ENCODE measurements at regions not wholly inside any gene's neighbourhood (a gene's known extent, or its start where the extent isn't known, plus 50 kb on each side); places are given as distances from the start of the nearest gene placed in this dataset.

DNA sequence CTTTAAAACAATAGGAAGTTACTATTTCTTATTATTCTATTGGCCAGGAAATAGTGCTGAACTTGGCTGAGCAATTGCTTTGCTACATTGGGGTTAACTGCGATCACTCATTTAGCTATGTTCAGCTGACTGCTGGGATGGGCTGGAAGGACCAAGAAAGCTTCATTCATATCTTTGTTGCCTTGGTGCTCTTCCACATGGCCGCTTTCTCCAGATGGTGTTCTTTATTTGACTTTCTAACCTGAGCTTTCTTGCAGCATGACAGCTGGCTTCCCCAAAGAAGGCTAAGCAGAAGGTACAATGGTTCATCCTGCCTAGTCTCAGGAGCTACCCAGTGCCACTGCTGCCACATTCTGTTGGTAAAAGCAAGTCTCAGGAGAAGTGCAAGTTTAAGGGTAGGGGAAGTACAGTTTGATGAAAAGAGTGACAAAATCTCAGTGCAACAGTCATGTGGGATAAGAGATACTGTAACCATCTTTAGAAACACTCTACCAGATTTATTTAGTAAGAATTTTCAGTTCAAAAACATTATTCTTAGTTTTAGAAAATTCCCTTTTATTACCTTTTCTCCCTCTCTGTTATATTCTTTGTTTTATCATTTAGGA is 180.6 kb upstream of the RBMS1 start:
- DNase-seq (ENCODE audit: low spot score): no peak

GRCh38 chr2:160679686-160680085 is 186.1 kb upstream of the RBMS1 start:
- no peak for DNase-seq (ENCODE audit: low spot score)

- DNase-seq (ENCODE audit: low spot score): no peak
These were observed 186.7 kb upstream of the RBMS1 start for GRCh38 chr2:160680294-160680693.

DNA sequence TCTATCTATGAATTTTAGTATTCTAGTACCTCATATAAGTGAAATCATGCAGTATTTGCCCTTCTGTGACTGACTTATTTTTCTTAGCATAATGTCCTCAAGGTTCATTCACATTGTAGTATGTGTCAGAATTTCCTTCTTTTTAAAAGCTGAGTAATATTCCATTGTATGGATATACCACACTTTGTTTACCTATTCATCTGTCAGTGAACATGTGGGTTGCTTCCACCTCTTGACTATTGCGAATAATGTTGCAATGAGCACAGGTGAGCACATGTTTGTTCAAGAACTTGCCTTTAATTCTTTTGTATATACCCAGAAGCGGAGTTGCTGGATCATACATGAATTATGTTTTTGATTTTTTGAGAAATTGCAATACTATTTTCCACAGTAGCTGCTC is 187.4 kb upstream of the RBMS1 start:
- DNase-seq (ENCODE audit: low spot score): no peak

DNA sequence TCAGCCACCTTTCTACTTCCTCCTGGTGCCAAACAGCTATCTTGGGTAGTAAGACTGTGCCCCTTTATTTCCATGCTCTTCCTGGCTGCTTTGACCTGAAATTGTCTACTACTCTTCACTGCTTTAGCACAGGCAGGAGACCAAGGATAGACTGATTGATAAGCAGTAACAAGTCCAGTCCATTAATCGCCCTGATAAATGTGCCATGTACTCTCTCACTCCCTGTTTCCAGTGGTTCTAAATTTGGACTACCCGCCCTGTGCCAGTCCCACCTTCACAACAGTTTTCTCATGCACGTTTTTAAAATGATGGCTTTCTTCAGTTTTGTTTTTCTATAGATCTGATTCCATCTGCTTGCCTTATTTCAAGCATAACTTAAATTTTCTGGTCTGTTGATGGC is 189.6 kb upstream of the RBMS1 start:
- no peak for DNase-seq (ENCODE audit: low spot score)

DNA sequence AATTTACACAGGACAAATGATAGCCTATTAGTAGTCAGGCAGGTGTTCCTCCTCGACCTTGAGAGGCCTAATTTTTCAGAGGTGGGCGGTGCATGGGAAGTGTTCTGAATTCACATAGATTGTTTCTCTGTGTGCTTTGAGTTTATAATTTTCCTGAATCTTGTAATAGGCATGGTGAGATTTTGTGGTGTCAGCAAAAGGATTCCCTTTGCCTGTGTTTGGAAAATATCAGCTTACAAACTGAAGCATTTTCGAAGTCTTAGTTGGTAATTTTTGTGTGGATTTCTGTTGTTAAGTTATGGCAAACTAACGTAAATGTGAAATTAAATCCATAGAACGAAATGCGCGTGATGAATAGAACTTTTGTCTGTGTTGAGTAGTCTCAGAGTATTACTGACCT is 194.0 kb upstream of the RBMS1 start:
- no peak for DNase-seq (ENCODE audit: low spot score)

DNA sequence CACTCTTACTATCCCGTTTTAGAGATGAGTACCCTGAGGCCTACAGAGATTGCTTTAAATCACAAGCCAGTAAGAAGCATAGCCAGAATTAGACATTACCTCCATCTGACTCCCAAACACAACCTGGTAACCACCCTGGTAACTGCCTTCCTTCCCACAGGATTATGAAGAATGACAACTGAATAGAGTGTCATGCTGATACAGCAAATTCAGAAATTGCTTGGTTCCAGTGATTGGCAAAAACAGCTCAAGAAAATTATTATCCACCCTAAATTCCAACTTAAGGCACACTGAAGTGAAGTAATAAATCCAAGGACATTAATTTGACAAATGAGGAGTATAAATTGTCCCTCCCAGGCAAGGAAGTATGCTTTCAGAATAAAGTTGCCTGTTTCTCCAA is 195.8 kb upstream of the RBMS1 start:
- DNase-seq (ENCODE audit: low spot score): no peak

GRCh38 chr2:160694221-160694620 is 200.6 kb upstream of the RBMS1 start:
- DNase-seq (ENCODE audit: low spot score): no peak

- DNase-seq (ENCODE audit: low spot score): no peak
These were observed 201.0 kb upstream of the RBMS1 start for GRCh38 chr2:160694631-160695030.

DNA sequence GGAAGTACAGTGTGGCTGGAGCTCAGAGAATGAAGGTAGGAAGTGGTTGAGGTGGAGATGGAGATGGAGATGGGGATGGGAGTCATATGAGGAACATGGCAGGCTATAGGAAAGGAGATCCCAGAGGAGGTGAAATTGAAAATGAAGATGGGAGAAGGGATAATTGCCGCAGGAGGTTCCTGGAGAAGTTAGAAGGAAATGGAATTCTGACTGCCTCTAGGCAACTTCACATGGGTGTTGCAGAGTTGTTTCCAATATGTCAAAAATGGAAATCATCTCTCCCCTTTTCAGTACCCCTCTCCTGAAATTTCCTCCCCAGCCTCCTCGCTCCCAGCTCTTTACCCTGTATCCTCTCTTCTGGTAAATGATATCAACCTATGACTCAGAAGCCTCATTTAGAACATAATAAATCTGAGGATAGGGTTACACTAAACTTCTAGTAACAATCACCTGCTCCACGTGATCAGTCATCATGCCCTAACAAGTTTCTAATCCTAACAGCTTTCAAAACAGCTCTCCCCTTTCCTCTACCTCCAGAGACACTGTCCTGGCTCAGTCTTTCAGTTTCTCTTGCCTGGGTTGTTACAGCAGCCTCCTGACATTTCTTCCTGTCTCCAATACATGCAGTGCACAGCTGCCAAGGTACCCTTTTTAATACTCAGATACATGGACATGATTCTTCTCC is 201.9 kb upstream of the RBMS1 start:
- no peak for DNase-seq (ENCODE audit: low spot score)

DNA sequence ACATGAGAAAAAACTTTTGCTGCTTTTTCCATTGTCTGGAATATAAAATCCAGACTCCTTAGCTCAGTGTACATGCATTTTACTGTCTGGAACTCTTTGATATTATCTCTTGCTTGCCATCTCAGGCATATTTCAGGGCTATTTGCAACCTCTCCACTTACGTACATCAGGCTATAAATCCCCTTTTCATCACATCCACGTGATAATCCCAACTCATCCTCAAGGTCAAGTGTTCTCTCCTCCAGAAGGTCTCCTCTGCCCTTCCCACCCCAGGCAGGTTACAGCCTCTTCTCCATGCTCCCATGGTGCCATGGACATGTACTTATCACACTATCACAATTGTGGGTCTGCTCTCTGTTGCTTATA is 202.5 kb upstream of the RBMS1 start:
- no peak for DNase-seq (ENCODE audit: low spot score)

GRCh38 chr2:160697817-160698216 is 204.2 kb upstream of the RBMS1 start:
- no peak for DNase-seq (ENCODE audit: low spot score)

GRCh38 chr2:160700021-160700814 is 206.6 kb upstream of the RBMS1 start:
- no peak for DNase-seq (ENCODE audit: low spot score)

DNA sequence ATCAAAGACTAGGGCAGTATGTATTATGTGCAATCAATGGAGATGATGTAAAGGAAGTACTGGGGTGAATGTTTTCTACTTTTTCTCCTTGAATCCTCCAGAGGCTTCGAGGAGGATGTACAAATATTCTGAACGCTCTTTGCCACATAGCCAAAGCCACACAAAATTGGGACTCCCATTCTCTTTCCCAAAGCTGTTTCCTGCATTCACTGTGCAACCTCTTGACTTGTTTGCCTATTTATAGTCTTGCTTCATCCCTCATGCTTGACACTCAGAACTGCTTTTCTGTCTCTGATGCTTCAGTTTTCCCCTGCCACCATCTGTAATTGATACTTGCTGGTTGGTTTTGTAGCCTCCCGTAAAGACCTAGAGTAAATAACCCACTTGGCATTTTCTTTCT is 208.2 kb upstream of the RBMS1 start:
- DNase-seq (ENCODE audit: low spot score): no peak

GRCh38 chr2:160702754-160703153 is 209.1 kb upstream of the RBMS1 start:
- DNase-seq (ENCODE audit: low spot score): no peak

- DNase-seq (ENCODE audit: low spot score): no peak
These were observed 210.3 kb upstream of the RBMS1 start for GRCh38 chr2:160703648-160704585.

DNA sequence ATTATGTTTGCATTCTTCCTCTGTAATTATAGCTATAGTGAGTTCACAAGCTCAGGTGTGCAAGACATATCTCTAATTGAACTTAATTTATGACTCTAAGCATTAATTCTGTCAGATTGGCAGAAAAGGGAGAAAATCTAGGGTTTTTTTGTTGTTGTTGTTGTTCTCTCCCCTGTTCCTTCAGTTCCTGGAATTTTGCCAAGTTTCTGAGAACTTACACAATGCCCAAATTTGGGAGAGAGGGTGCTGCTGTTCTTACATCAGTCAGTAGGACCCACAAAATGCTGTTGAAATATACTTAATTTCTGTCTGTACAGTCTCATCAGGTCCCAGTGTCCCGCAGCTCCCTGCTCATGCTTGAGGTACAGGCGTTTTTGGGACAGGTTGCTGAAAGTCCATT is 221.8 kb upstream of the RBMS1 start:
- no peak for DNase-seq (ENCODE audit: low spot score)

GRCh38 chr2:160719116-160719515 is 225.5 kb upstream of the RBMS1 start:
- DNase-seq (ENCODE audit: low spot score): peak; percentile 44

GRCh38 chr2:160720098-160720497 is 226.5 kb upstream of the RBMS1 start:
- DNase-seq (ENCODE audit: low spot score): no peak

DNA sequence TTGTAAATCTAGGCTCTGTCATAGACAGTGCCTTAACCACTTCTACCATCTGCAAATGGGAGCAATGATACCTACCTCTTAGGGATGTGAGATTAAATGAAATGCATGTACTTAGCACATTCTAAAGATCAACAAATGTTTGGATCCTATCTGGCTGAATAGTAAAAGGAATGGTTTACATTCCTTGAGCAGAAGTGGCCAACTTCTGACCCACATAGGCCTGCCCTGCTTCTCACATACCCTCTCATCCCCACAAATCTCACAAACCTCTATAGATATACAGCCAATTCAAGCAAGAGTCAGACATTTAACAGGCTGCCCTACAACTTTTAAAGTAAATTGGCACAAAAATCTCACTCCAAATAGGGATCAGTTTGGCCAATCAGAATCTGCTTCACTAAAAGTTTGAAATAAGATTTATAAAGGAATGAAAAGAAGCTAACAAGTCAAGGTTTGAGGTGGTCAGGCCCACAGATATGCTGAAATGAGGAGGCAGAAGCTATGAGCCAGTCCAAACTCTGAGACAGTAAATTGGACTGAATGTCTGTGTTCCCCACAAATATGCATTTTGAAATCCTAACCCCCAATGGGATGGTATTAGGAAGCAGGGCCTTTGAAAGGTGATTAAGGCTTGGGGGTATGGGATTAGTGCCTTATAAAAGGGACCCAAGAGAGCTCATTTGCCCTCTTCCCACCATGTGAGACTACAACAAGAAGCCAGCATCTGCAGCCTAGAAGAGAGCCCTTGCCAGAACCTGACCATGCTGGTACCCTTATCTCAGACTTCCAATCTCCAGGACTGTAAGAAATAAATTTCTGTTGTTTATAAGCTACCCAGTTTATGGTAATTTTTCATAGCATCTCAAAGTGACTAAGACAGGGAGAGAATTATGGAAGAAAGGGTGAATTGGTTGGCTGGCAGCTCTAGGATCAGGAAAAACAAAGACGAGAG is 227.8 kb upstream of the RBMS1 start:
- no peak for DNase-seq (ENCODE audit: low spot score)

DNA sequence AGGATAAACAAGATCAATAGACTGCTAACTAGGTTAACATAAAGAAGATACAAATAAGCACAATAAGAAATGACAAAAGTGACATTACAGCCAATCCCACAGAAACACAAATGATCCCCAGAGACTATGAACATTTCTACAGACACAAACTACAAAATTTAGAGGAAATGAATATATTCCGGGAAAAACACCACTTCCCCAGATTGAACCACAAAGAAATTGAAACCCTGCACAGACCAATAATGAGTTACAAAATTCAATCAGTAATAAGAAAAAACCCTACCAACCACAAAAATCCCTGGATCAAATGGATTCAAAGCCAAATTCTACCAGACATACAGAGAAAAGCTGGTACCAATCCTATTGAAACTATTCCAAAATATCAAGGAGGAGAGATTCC is 232.4 kb upstream of the RBMS1 start:
- DNase-seq (ENCODE audit: low spot score): no peak
